Ovary (tissue), 7 donors: ENCODE measurements at regions not wholly inside any gene's neighbourhood (a gene's known extent, or its start where the extent isn't known, plus 50 kb on each side); places are given as distances from the start of the nearest gene placed in this dataset.

Experiments used
- DNase-seq, 5 donors: peaks; one replicate each; pipeline ENCODE4 v3.0.0-alpha.2; 2019 to 2020
- H3K27ac ChIP-seq, 2 donors: fragments of 200-600 bp; one replicate each; pipeline versions ENCODE4 v1.5.1 to v1.8.0; 2019 to 2022
- H3K27me3 ChIP-seq: fragments of 200-600 bp; one replicate; pipeline ENCODE4 v1.8.0; 2022
- H3K36me3 ChIP-seq: fragments of 200-600 bp; sonication (generic); one replicate; pipeline ENCODE4 v1.5.1; 2019
- H3K4me1 ChIP-seq: one replicate; pipeline ENCODE4 v1.8.1; 2013; ENCODE audit warnings: mild to moderate bottlenecking, moderate library complexity; ENCODE audit not compliant: insufficient read depth
- H3K4me3 ChIP-seq: fragments of 200-600 bp; sonication (generic); one replicate; pipeline ENCODE4 v1.5.1; 2017
- H3K9me3 ChIP-seq, 2 donors: fragments of 200-600 bp in 1 of 2; sonication (generic) in 1 of 2; one replicate each; pipeline versions ENCODE4 v1.5.1 to v1.8.1; 2013 to 2019; ENCODE audit warnings: mild to moderate bottlenecking in 1 of 2, moderate library complexity in 1 of 2
- EP300 ChIP-seq: sonication (generic); formaldehyde crosslinking; IDR thresholded peaks from one replicate; pipeline ENCODE4 v1.6.1; 2017; ENCODE audit warnings: antibody characterized with exemption
- POLR2A ChIP-seq: fragments of 450-650 bp; IDR thresholded peaks from one replicate; pipeline ENCODE4 v1.6.1; 2017; ENCODE audit warnings: antibody characterized with exemption, mild to moderate bottlenecking, moderate library complexity
- WGBS, 3 donors: extraction: QIAGEN DNeasy Blood & Tissue Kit in 1 of 3; methylation state at CpG; one replicate each; pipeline versions ENCODE4 v1.1.5 to v1.1.7; 2013 to 2017; 5-methylcytosine and 5-hydroxymethylcytosine counted together
- intact Hi-C, 4 donors: fragments of 100-400 bp; cut with DNase I; formaldehyde crosslinking; loops; one replicate each; pipeline versions ENCODE4 v1.11.0 to v1.15.1; 2022 to 2023
- TF ChIP-seq, protein P1 (sequence below), 3 donors: fragments of 450-650 bp in 2 of 3; fragments of 200-600 bp in 1 of 3; IDR thresholded peaks; one replicate each; pipeline versions ENCODE4 v1.5.1 to v1.8.0; 2016 to 2022; ENCODE audit warnings: antibody characterized with exemption in 3 of 3, mild to moderate bottlenecking in 1 of 3
- donor health status: DM: no; HTN: no; CAD: no; lungs with moderate emphysema.
- donor health status: DM: no; HTN: no; CAD: no.
- donor health status: Bipolar disorder and iron deficiency.
- donor health status: DM: no; HTN: no; CAD: no.
- donor health status: DM: yes; HTN: yes; CAD: no.

DNA sequence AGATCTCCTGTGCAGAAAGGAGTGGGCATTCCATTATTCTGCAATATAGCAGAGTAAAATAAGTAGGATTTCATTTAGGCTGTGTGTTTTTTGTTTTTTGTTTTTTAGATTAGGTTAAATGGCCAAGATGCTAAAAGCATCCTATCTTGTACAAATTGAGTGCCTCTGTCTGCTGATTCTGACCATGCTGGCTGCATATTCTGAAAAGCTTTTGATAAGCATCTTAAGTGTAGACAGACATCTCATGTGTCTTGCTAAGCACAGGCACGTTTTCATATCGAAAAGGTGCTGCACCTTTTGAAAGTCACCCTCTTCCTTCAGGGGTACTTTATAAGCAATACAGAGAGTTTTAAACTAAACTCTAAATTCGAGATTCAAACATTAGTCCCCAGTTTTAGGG, 74.0 kb upstream of the BCL11A start:
- no peak overlapping the region for H3K27ac ChIP-seq
- DNase-seq: no peak
- no peak overlapping the region for H3K4me3 ChIP-seq
- H3K36me3 ChIP-seq: no peaks in the 10 kb centered on the region
- TF ChIP-seq EP300 (no peak), POLR2A (no peak)
- intact Hi-C loops: no loop called here
- no peaks in the 10 kb centered on the region for H3K27me3 ChIP-seq
- no peaks in the 10 kb centered on the region for H3K9me3 ChIP-seq
- H3K4me1 ChIP-seq: no peaks in the 10 kb centered on the region
- WGBS, 3 donors: 50 to 65% (median 58%) methylated on average over 3 of the region's 3 CpGs

DNA sequence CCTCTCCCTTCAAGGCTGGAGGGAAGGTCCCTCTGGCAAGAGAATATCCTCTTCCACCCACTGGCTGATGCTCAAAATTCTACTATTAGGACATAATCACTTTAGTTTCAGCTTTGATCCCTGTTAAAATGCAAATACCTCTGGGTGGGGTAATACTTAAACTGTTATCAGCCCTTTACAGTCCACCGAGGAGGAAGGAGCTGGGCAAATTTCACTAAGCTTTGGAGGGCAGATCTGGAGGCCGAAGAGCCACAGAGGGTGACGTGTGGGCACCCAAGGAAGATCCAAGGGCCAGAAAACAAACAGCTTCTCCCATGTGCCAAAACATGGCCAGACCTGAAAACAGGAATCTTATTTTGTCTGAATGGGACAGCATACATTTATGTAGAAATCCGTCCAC, 74.6 kb upstream of the BCL11A start:
- intact Hi-C loops: no loop called here
- no peaks in the 10 kb centered on the region for H3K9me3 ChIP-seq
- TF ChIP-seq, protein P1, sequence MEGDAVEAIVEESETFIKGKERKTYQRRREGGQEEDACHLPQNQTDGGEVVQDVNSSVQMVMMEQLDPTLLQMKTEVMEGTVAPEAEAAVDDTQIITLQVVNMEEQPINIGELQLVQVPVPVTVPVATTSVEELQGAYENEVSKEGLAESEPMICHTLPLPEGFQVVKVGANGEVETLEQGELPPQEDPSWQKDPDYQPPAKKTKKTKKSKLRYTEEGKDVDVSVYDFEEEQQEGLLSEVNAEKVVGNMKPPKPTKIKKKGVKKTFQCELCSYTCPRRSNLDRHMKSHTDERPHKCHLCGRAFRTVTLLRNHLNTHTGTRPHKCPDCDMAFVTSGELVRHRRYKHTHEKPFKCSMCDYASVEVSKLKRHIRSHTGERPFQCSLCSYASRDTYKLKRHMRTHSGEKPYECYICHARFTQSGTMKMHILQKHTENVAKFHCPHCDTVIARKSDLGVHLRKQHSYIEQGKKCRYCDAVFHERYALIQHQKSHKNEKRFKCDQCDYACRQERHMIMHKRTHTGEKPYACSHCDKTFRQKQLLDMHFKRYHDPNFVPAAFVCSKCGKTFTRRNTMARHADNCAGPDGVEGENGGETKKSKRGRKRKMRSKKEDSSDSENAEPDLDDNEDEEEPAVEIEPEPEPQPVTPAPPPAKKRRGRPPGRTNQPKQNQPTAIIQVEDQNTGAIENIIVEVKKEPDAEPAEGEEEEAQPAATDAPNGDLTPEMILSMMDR (IDR thresholded peaks at IDR 0.05): no peak
- TF ChIP-seq EP300 (no peak), POLR2A (no peak)
- no peaks in the 10 kb centered on the region for H3K27me3 ChIP-seq
- no peaks in the 10 kb centered on the region for H3K36me3 ChIP-seq
- 71 to 79% (median 75%) methylated on average over 4 of the region's 4 CpGs for WGBS, 3 donors
- no peak overlapping the region for H3K27ac ChIP-seq
- no peak overlapping the region for H3K4me3 ChIP-seq
- no peak for DNase-seq
- H3K4me1 ChIP-seq: no peaks in the 10 kb centered on the region

DNA sequence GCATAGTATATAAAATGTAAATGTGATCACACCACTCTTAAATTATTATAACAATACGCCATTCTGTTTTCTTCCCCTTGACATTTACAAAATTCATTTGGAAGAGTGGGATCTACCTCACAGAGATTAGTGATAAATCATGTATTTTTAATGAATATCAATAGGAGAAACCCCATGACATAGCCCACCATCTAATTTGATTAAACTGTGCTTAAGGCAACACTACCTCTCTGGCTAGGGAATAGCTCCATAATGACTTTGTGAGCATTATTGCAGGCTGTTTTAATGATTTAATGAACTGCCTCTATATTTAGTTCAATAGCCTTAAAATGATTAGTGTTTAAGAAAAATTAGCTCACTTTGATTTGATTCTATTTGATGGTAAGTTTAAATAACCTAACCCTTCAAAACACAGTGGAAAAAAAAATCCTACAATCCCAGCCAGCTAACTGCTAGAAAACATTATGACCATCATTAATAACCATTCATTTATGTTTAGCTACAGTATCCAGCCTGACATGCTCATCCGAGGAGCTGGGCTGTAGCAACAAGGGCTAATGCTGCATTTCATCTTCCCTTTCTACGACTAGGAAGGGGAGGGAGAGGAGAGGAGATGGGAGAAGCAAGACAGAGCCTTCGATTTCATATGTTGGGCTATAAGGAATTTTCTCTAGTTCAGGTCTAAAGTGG, 75.3 kb upstream of the BCL11A start:
- Histone ChIP-seq H3K4me1 (no peaks in the 10 kb centered on the region), H3K4me3 (no peak overlapping the region), H3K36me3 (no peaks in the 10 kb centered on the region), H3K27ac (no peak overlapping the region), H3K27me3 (no peaks in the 10 kb centered on the region), H3K9me3 (no peaks in the 10 kb centered on the region)
- no peak for DNase-seq
- intact Hi-C loops: no loop called here
- TF ChIP-seq POLR2A (no peak), EP300 (no peak)
- TF ChIP-seq, protein P1 (IDR thresholded peaks at IDR 0.05): no peak
- 43 to 48% (median 46%) methylated on average over 4 of the region's 4 CpGs for WGBS, 3 donors

DNA sequence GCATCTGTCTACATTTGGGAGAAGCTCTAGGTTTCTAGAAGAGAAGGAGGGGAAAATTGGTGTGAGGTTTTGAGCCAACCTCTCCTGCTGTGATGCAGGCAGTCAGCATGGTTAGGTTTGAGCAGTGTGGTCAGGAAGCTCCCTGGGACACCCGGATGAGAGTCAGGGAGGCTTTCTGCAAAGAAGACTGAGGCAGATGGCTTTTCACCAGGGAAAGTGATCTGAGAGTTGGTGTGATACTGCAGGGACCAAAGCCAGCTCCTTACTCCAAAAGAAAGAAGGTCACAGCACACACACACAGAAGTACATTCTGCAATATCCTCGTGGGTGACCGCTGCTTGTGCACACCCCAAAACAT, 75.8 kb upstream of the BCL11A start:
- intact Hi-C loops: no loop called here

More for the DNA sequence above, 75.8 kb upstream of the BCL11A start:
- Histone ChIP-seq H3K9me3 (no peaks in the 10 kb centered on the region), H3K4me3 (no peak overlapping the region), H3K27me3 (no peaks in the 10 kb centered on the region), H3K4me1 (no peaks in the 10 kb centered on the region), H3K27ac (no peak overlapping the region), H3K36me3 (no peaks in the 10 kb centered on the region)
- WGBS, 3 donors: 52 to 65% (median 60%) methylated on average over 3 of the region's 3 CpGs
- TF ChIP-seq EP300: no peak
- no peak for TF ChIP-seq POLR2A
- TF ChIP-seq, protein P1 (IDR thresholded peaks at IDR 0.05): no peak
- no peak for DNase-seq
